ENCODE measurements at regions not wholly inside any gene's neighbourhood (a gene's known extent, or its start where the extent isn't known, plus 50 kb on each side); places are given as distances from the start of the nearest gene placed in this dataset.

GRCh38 chr5:110841137-110841536, 102.3 kb downstream of the SLC25A46 start:
- DNase-seq (ENCODE audit: low spot score): no peak
- TF ChIP-seq CTCF (IDR thresholded peaks at IDR 0.05) (no peak), POLR2A (IDR thresholded peaks at IDR 0.05) (no peak), POLR2AphosphoS5 (IDR thresholded peaks at IDR 0.05) (no peak)
- Histone ChIP-seq H3K4me1 (replicated peaks) (no peaks in the 10 kb centered on the region), H3K27ac (no peak overlapping the region), H3K36me3 (no peaks in the 10 kb centered on the region), H3K9me3 (no peaks in the 10 kb centered on the region), H3K4me3 (no peak overlapping the region), H3K27me3 (replicated peaks; ENCODE audit: insufficient read depth) (no peaks in the 10 kb centered on the region)
- 88% methylated on average over 2 of the region's 2 CpGs for WGBS
- intact Hi-C loops (cut with DNase I): no loop called here

- Histone ChIP-seq H3K4me3 (no peak overlapping the region), H3K27ac (no peak overlapping the region), H3K9me3 (no peaks in the 10 kb centered on the region), H3K36me3 (no peaks in the 10 kb centered on the region), H3K4me1 (replicated peaks) (no peaks in the 10 kb centered on the region), H3K27me3 (replicated peaks; ENCODE audit: insufficient read depth) (no peaks in the 10 kb centered on the region)
- intact Hi-C loops (cut with DNase I): no loop called here
- TF ChIP-seq POLR2AphosphoS5 (IDR thresholded peaks at IDR 0.05) (no peak), CTCF (IDR thresholded peaks at IDR 0.05) (no peak), POLR2A (IDR thresholded peaks at IDR 0.05) (no peak)
- no peak for DNase-seq (ENCODE audit: low spot score)
- 81% methylated on average over 4 of the region's 4 CpGs for WGBS
Observed at GRCh38 chr5:110842948-110843347, 104.1 kb downstream of the SLC25A46 start.

- Histone ChIP-seq H3K4me1 (replicated peaks) (no peaks in the 10 kb centered on the region), H3K27me3 (replicated peaks; ENCODE audit: insufficient read depth) (no peaks in the 10 kb centered on the region), H3K36me3 (no peaks in the 10 kb centered on the region), H3K9me3 (no peaks in the 10 kb centered on the region), H3K27ac (no peak overlapping the region), H3K4me3 (no peak overlapping the region)
- intact Hi-C loops (cut with DNase I): no loop called here
- no peak for DNase-seq (ENCODE audit: low spot score)
- TF ChIP-seq POLR2A (IDR thresholded peaks at IDR 0.05) (no peak), POLR2AphosphoS5 (IDR thresholded peaks at IDR 0.05) (no peak), CTCF (IDR thresholded peaks at IDR 0.05) (no peak)
Observed at GRCh38 chr5:110844251-110844650, 105.4 kb downstream of the SLC25A46 start.

- no peak overlapping the region for H3K27ac ChIP-seq
- H3K4me3 ChIP-seq: no peak overlapping the region
- H3K4me1 ChIP-seq (replicated peaks): no peaks in the 10 kb centered on the region
- no peaks in the 10 kb centered on the region for H3K27me3 ChIP-seq (replicated peaks; ENCODE audit: insufficient read depth)
- H3K36me3 ChIP-seq: no peaks in the 10 kb centered on the region
- WGBS: 82% methylated on average over 4 of the region's 4 CpGs
- no peaks in the 10 kb centered on the region for H3K9me3 ChIP-seq
- TF ChIP-seq POLR2A (IDR thresholded peaks at IDR 0.05) (no peak), CTCF (IDR thresholded peaks at IDR 0.05) (no peak), POLR2AphosphoS5 (IDR thresholded peaks at IDR 0.05) (no peak)
- DNase-seq (ENCODE audit: low spot score): no peak
- intact Hi-C loops (cut with DNase I): no loop called here
Observed at GRCh38 chr5:110846398-110847001, 107.7 kb downstream of the SLC25A46 start.

- no peak for DNase-seq (ENCODE audit: low spot score)
- TF ChIP-seq POLR2A (IDR thresholded peaks at IDR 0.05) (no peak), POLR2AphosphoS5 (IDR thresholded peaks at IDR 0.05) (no peak), CTCF (IDR thresholded peaks at IDR 0.05) (no peak)
- intact Hi-C loops (cut with DNase I): no loop called here
- Histone ChIP-seq H3K4me1 (replicated peaks) (no peaks in the 10 kb centered on the region), H3K4me3 (no peak overlapping the region), H3K27me3 (replicated peaks; ENCODE audit: insufficient read depth) (no peaks in the 10 kb centered on the region), H3K27ac (no peak overlapping the region), H3K36me3 (no peaks in the 10 kb centered on the region), H3K9me3 (no peaks in the 10 kb centered on the region)
- 55% methylated on average over 1 of the region's 1 CpG for WGBS
Observed at GRCh38 chr5:110851357-110851756, 112.5 kb downstream of the SLC25A46 start.
